ENCODE measurements at regions not wholly inside any gene's neighbourhood (a gene's known extent, or its start where the extent isn't known, plus 50 kb on each side); places are given as distances from the start of the nearest gene placed in this dataset.

DNA sequence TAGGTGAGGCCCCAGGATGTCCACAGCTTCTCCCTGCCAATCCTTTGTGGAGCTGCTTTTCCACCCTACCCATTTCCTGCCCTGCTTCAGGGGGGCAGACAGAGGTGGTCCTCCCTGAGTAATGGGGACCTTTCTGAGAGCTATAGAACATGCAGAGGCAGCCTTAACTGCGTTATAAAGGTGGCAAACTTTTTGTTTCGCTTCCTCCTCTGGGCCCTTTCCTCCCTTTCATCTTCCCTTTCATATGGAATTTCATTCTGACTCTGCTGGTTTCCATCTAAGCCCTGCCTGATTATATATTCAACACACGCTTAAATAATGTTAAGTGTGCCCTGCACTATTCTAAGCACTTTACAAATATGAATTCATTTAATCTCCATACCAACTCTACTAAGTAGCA is 169.3 kb upstream of the E2F8 start:
- Histone ChIP-seq H3K36me3 (no peaks in the 10 kb centered on the region), H3K4me1 (no peaks in the 10 kb centered on the region)
- in situ Hi-C loops (cut with MboI; ENCODE audit: low pct_ligation_motif_present in 1 of 4, low pct_unique_long_range_greater_than_20kb in 1 of 4, low sequenced_read_pairs in 3 of 4), result no loop called here

DNA sequence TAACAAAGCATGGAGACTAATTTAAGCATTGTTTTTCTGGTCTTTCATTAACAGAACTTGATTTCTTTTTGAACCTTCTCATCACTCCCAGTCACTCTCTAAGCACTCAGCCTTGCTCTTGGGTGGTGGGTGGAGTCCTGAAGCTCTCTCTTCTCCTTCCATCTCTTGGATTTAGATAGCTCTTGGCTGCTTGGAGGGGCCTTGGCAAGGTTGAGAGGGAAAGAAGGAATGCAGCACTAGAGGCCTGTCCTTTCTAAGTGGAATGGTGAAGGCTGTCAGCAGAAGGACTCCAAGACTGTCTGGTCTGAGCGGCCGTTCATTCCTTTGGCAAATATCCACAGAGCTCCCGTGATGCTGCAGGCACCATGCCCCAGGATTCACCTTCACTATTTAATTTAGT is 168.6 kb upstream of the E2F8 start:
- intact Hi-C loops (cut with DNase I; ENCODE audit: low total_unique reads) (no loop called here), in situ Hi-C loops (cut with MboI; ENCODE audit: low pct_ligation_motif_present in 1 of 4, low pct_unique_long_range_greater_than_20kb in 1 of 4, low sequenced_read_pairs in 3 of 4) (no loop called here)
- H3K27ac ChIP-seq, result no peak overlapping the region
- no peaks in the 10 kb centered on the region for H3K9me3 ChIP-seq
- no peak for DNase-seq
- no peaks in the 10 kb centered on the region for H3K36me3 ChIP-seq
- no peak for TF ChIP-seq EP300 (IDR thresholded peaks at IDR 0.05; ENCODE audit: low read depth)
- TF ChIP-seq, protein P1, sequence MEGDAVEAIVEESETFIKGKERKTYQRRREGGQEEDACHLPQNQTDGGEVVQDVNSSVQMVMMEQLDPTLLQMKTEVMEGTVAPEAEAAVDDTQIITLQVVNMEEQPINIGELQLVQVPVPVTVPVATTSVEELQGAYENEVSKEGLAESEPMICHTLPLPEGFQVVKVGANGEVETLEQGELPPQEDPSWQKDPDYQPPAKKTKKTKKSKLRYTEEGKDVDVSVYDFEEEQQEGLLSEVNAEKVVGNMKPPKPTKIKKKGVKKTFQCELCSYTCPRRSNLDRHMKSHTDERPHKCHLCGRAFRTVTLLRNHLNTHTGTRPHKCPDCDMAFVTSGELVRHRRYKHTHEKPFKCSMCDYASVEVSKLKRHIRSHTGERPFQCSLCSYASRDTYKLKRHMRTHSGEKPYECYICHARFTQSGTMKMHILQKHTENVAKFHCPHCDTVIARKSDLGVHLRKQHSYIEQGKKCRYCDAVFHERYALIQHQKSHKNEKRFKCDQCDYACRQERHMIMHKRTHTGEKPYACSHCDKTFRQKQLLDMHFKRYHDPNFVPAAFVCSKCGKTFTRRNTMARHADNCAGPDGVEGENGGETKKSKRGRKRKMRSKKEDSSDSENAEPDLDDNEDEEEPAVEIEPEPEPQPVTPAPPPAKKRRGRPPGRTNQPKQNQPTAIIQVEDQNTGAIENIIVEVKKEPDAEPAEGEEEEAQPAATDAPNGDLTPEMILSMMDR (IDR thresholded peaks at IDR 0.05), result no peak
- TF ChIP-seq POLR2A (IDR thresholded peaks at IDR 0.05), result no peak
- TF ChIP-seq POLR2AphosphoS5 (IDR thresholded peaks at IDR 0.05), result no peak
- 57% methylated on average over 3 of the region's 3 CpGs; no CpG with 5 or more reads in 1 of the 2 donors for WGBS, 2 donors (ENCODE audit: low coverage in 1 of 2)
- no peak overlapping the region for H3K4me3 ChIP-seq
- peaks cover 3% of the 10 kb centered on the region for H3K27me3 ChIP-seq
- no peaks in the 10 kb centered on the region for H3K4me1 ChIP-seq

More for the DNA sequence above, 169.3 kb upstream of the E2F8 start:
- H3K27me3 ChIP-seq, result peaks cover 3% of the 10 kb centered on the region
- DNase-seq, result no peak
- TF ChIP-seq, protein P1 (IDR thresholded peaks at IDR 0.05), result no peak
- TF ChIP-seq POLR2A (IDR thresholded peaks at IDR 0.05), result no peak
- TF ChIP-seq EP300 (IDR thresholded peaks at IDR 0.05; ENCODE audit: low read depth), result no peak
- TF ChIP-seq POLR2AphosphoS5 (IDR thresholded peaks at IDR 0.05), result no peak
- no peaks in the 10 kb centered on the region for H3K9me3 ChIP-seq
- no peak overlapping the region for H3K4me3 ChIP-seq
- WGBS, 2 donors (ENCODE audit: low coverage in 1 of 2), result 77 to 78% methylated on average over 3 of the region's 3 CpGs
- intact Hi-C loops (cut with DNase I; ENCODE audit: low total_unique reads), result no loop called here
- H3K27ac ChIP-seq, result no peak overlapping the region

DNA sequence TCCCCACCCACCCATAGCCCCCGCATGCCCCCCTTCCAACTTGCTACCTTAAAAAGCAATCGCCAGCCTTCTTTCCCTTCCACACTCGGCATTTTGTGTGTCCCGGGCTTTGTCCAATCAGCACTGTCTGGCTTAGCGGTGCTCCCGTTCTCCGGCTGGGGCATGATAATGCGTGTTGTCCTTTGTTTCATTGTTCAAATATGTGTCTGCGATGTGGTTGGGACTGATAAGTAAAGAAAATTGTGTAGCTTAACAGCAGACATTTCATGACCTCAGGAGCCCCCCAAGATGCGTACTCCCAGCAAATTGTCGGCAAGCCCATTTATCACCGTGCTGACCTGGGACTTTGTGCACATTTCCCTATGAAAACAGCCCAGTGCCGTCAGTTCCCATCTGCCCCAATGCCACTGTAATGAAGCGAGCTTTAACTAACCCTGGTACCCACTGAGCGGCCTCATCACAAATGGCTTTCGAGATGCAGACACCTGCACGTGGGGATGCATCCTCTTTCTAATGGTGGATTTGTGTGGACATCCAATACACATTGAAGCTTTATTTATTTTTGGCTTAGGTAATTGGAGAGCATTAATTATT is 167.0 kb upstream of the E2F8 start:
- intact Hi-C loops (cut with DNase I; ENCODE audit: low total_unique reads) (no loop called here), in situ Hi-C loops (cut with MboI; ENCODE audit: low pct_ligation_motif_present in 1 of 4, low pct_unique_long_range_greater_than_20kb in 1 of 4, low sequenced_read_pairs in 3 of 4) (no loop called here)
- Histone ChIP-seq H3K4me1 (no peaks in the 10 kb centered on the region), H3K27me3 (peaks cover 3% of the 10 kb centered on the region), H3K27ac (no peak overlapping the region), H3K9me3 (no peaks in the 10 kb centered on the region), H3K36me3 (no peaks in the 10 kb centered on the region), H3K4me3 (no peak overlapping the region)
- 85 to 92% methylated on average over 5 to 17 of the region's 17 CpGs for whole genome bisulfite sequencing, 2 donors (ENCODE audit: low coverage in 1 of 2)
- no peak for DNase-seq
- TF ChIP-seq POLR2AphosphoS5 (IDR thresholded peaks at IDR 0.05), result no peak
- no peak for TF ChIP-seq EP300 (IDR thresholded peaks at IDR 0.05; ENCODE audit: low read depth)
- TF ChIP-seq POLR2A (IDR thresholded peaks at IDR 0.05), result no peak
- TF ChIP-seq, protein P1 (IDR thresholded peaks at IDR 0.05), result no peak

DNA sequence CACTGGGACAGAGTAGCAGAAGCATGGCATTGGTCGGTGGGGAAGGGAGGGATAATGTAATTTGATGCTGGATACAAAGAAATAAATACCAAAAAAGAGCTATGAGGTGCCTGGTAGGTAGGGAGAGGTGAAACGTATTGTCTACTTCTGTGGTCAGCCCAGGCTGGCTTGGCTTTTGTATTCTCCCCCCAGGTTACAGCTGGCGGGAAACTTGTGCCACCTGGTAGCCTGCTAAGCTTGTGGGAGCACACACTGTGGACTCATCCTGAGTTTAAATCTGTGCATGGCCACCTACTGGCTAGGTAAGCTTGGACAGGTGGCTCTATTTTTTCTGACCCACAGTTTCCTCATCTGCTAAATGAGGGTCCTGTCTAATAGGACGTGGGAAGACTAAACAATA is 165.2 kb upstream of the E2F8 start:
- TF ChIP-seq POLR2AphosphoS5 (IDR thresholded peaks at IDR 0.05) (no peak), EP300 (IDR thresholded peaks at IDR 0.05; ENCODE audit: low read depth) (no peak), POLR2A (IDR thresholded peaks at IDR 0.05) (no peak)
- TF ChIP-seq, protein P1 (IDR thresholded peaks at IDR 0.05), result no peak

More for the DNA sequence above, 165.2 kb upstream of the E2F8 start:
- WGBS, 2 donors (ENCODE audit: low coverage in 1 of 2), result 71 to 81% methylated on average over 3 to 4 of the region's 4 CpGs
- no peak overlapping the region for H3K4me3 ChIP-seq
- no peaks in the 10 kb centered on the region for H3K4me1 ChIP-seq
- H3K9me3 ChIP-seq, result no peaks in the 10 kb centered on the region
- no peaks in the 10 kb centered on the region for H3K36me3 ChIP-seq
- DNase-seq, result no peak
- in situ Hi-C loops (cut with MboI; ENCODE audit: low pct_ligation_motif_present in 1 of 4, low pct_unique_long_range_greater_than_20kb in 1 of 4, low sequenced_read_pairs in 3 of 4), result no loop called here
- H3K27ac ChIP-seq, result no peak overlapping the region
- peaks cover under 1% of the 10 kb centered on the region for H3K27me3 ChIP-seq
- intact Hi-C loops (cut with DNase I; ENCODE audit: low total_unique reads), result no loop called here

All from transverse colon (tissue), 4 donors.